ENCODE measurements at regions not wholly inside any gene's neighbourhood (a gene's known extent, or its start where the extent isn't known, plus 50 kb on each side); places are given as distances from the start of the nearest gene placed in this dataset.

DNA sequence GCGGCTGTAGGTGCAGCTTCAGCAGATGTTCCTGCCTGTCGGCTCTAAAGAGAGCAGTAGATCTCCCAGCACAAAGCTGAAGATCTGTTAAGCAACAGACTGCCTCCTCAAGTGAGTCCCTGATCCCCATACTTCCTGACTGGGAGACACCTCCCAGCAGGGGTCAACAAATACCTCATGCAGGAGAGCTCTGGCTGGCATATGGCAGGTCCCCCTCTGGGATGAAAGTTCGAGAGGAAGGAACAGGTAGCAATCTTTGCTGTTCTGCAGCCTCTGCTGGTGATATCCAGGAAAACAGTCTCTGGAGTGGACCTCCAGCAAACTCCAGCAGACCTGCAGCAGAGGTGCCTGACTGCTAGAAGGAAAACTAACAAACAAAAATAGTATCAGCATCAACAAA is 337.1 kb upstream of the USP15 start:
- H3K4me1 Mint-ChIP-seq (ENCODE audit: insufficient read depth, unreplicated experiment), result no peaks in the 10 kb centered on the region
- H3K27me3 Mint-ChIP-seq (ENCODE audit: insufficient read depth, unreplicated experiment), result no peaks in the 10 kb centered on the region
- H3K9me3 Mint-ChIP-seq (ENCODE audit: unreplicated experiment), result peaks cover 23% of the 10 kb centered on the region
- POLR2A ChIA-PET, result interaction anchor here (0.7 kb wide), 1 partner anchor 1996 kb away, joined by 3 read pairs; no protein-coding TSS in a partner anchor
- no TSS peak for BruUV-seq (replicated peaks)
- H3K4me3 Mint-ChIP-seq (ENCODE audit: unreplicated experiment), result no peak overlapping the region
- no peaks in the 10 kb centered on the region for H3K36me3 Mint-ChIP-seq (ENCODE audit: insufficient read depth, unreplicated experiment)
- H3K27ac Mint-ChIP-seq (ENCODE audit: low read depth, unreplicated experiment), result no peak overlapping the region
- TF ChIP-seq, protein P1, sequence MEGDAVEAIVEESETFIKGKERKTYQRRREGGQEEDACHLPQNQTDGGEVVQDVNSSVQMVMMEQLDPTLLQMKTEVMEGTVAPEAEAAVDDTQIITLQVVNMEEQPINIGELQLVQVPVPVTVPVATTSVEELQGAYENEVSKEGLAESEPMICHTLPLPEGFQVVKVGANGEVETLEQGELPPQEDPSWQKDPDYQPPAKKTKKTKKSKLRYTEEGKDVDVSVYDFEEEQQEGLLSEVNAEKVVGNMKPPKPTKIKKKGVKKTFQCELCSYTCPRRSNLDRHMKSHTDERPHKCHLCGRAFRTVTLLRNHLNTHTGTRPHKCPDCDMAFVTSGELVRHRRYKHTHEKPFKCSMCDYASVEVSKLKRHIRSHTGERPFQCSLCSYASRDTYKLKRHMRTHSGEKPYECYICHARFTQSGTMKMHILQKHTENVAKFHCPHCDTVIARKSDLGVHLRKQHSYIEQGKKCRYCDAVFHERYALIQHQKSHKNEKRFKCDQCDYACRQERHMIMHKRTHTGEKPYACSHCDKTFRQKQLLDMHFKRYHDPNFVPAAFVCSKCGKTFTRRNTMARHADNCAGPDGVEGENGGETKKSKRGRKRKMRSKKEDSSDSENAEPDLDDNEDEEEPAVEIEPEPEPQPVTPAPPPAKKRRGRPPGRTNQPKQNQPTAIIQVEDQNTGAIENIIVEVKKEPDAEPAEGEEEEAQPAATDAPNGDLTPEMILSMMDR (IDR thresholded peaks at IDR 0.05; ENCODE audit: unreplicated experiment), result no peak
- DNase-seq (ENCODE audit: unreplicated experiment), result no peak
- CTCF ChIA-PET, result no interaction called here
- intact Hi-C loops (cut with micrococcal nuclease), result no loop called here

DNA sequence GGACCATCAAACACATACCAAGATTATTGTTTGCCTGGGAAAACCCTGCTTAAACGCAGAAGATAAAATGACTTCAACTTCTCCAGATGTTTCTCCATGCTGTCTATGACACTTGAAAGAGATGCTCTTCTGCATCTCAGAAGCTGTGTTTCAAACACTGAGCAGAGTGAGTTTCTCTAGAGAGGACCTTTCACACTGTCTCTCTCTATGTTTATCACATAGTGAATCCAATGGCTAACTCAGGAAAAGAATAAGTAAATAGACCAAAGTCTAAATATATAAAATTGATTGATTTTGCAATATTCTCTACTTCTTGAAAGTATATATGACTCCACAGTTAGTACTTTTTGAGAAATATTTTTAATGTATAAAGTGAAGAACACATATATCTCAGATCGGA is 325.6 kb upstream of the USP15 start:
- DNase-seq (ENCODE audit: unreplicated experiment), result no peak
- TF ChIP-seq, protein P1 (IDR thresholded peaks at IDR 0.05; ENCODE audit: unreplicated experiment), result no peak
- H3K36me3 Mint-ChIP-seq (ENCODE audit: insufficient read depth, unreplicated experiment), result no peaks in the 10 kb centered on the region
- CTCF ChIA-PET, result no interaction called here
- BruUV-seq (replicated peaks), result no TSS peak
- H3K4me3 Mint-ChIP-seq (ENCODE audit: unreplicated experiment), result no peak overlapping the region
- H3K27me3 Mint-ChIP-seq (ENCODE audit: insufficient read depth, unreplicated experiment), result no peaks in the 10 kb centered on the region
- no peaks in the 10 kb centered on the region for H3K4me1 Mint-ChIP-seq (ENCODE audit: insufficient read depth, unreplicated experiment)
- H3K9me3 Mint-ChIP-seq (ENCODE audit: unreplicated experiment), result no peaks in the 10 kb centered on the region
- H3K27ac Mint-ChIP-seq (ENCODE audit: low read depth, unreplicated experiment), result no peak overlapping the region
- POLR2A ChIA-PET, result no interaction called here
- intact Hi-C loops (cut with micrococcal nuclease), result no loop called here

DNA sequence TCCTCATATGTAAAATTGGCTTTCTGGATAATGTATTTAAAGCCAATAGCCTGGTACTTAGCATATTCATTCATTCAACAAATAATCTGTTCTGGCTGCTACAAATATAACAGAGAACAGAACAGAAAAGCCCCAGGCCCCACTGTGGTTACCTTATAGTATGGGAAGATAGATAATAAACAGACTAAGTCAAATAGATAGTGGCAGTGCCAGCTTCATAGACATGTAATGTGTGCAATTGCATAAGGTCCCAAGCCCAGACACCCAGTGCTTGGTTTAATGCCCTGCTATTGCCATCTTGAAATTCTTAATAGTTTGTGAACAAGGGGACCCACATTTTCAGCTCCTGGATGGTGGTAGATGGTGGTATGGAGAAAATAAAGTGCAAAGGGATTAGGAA is 320.2 kb upstream of the USP15 start:
- intact Hi-C loops (cut with micrococcal nuclease), result no loop called here
- ChIA-PET CTCF (interaction anchor here (1.7 kb wide), 1 partner anchor 54 kb away, joined by 3 read pairs; no protein-coding TSS in a partner anchor), POLR2A (no interaction called here)
- Mint-ChIP-seq H3K36me3 (ENCODE audit: insufficient read depth, unreplicated experiment) (no peaks in the 10 kb centered on the region), H3K4me3 (ENCODE audit: unreplicated experiment) (no peak overlapping the region), H3K9me3 (ENCODE audit: unreplicated experiment) (no peaks in the 10 kb centered on the region), H3K27ac (ENCODE audit: low read depth, unreplicated experiment) (no peak overlapping the region), H3K4me1 (ENCODE audit: insufficient read depth, unreplicated experiment) (no peaks in the 10 kb centered on the region), H3K27me3 (ENCODE audit: insufficient read depth, unreplicated experiment) (no peaks in the 10 kb centered on the region)
- TF ChIP-seq, protein P1 (IDR thresholded peaks at IDR 0.05; ENCODE audit: unreplicated experiment), result no peak
- BruUV-seq (replicated peaks), result no TSS peak
- no peak for DNase-seq (ENCODE audit: unreplicated experiment)

DNA sequence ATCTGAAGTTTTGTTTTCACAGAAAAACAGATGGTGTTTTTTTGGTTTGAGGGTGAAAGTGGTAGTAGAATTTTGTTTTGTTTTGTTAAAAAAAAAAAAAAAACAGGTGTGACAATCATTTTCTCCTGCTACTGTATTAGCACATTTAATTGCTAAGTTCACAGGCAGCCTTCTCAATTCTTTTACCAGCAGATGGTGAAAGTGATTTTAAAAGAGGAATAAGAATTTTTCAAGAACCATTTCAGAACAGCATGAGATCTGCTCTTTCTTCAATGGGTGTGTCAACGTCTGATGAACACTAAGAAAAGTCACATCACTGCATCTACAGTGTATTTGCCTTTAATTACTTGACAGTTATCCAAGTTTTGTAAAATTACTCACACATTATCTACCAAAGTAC is 303.7 kb upstream of the USP15 start:
- no peak for DNase-seq (ENCODE audit: unreplicated experiment)
- H3K36me3 Mint-ChIP-seq (ENCODE audit: insufficient read depth, unreplicated experiment), result no peaks in the 10 kb centered on the region
- no peaks in the 10 kb centered on the region for H3K27me3 Mint-ChIP-seq (ENCODE audit: insufficient read depth, unreplicated experiment)
- no peak overlapping the region for H3K27ac Mint-ChIP-seq (ENCODE audit: low read depth, unreplicated experiment)
- H3K4me1 Mint-ChIP-seq (ENCODE audit: insufficient read depth, unreplicated experiment), result no peaks in the 10 kb centered on the region
- intact Hi-C loops (cut with micrococcal nuclease), result no loop called here
- ChIA-PET CTCF (no interaction called here), POLR2A (no interaction called here)
- no TSS peak for BruUV-seq (replicated peaks)
- no peaks in the 10 kb centered on the region for H3K9me3 Mint-ChIP-seq (ENCODE audit: unreplicated experiment)
- no peak overlapping the region for H3K4me3 Mint-ChIP-seq (ENCODE audit: unreplicated experiment)
- TF ChIP-seq, protein P1 (IDR thresholded peaks at IDR 0.05; ENCODE audit: unreplicated experiment), result no peak

Measured in MCF 10A (cell line).